NCI-H187 treated with DMSO at 0.1 percent for 48 hours (cell line): ENCODE measurements at regions not wholly inside any gene's neighbourhood (a gene's known extent, or its start where the extent isn't known, plus 50 kb on each side); places are given as distances from the start of the nearest gene placed in this dataset.

Source experiments
- DNase-seq: peaks from one replicate; lab custom pipeline; 2025; lab: John Stamatoyannopoulos, UW

- DNase-seq: no peak
These were observed 1370.7 kb upstream of the CDH2 start for GRCh38 chr18:29547626-29548025.

GRCh38 chr18:29540548-29540947, 1363.6 kb upstream of the CDH2 start:
- no peak for DNase-seq

GRCh38 chr18:29531746-29532145, 1354.8 kb upstream of the CDH2 start:
- DNase-seq: no peak

- DNase-seq: no peak
These were observed 1346.4 kb upstream of the CDH2 start for GRCh38 chr18:29523371-29523770.

GRCh38 chr18:29512761-29513160, 1335.8 kb upstream of the CDH2 start:
- no peak for DNase-seq

- no peak for DNase-seq
These were observed 1335.3 kb upstream of the CDH2 start for GRCh38 chr18:29512203-29512602.

- DNase-seq: no peak
These were observed 1325.0 kb upstream of the CDH2 start for GRCh38 chr18:29501952-29502351.

GRCh38 chr18:29496152-29496680, 1319.3 kb upstream of the CDH2 start:
- DNase-seq: no peak

GRCh38 chr18:29494371-29494770, 1317.4 kb upstream of the CDH2 start:
- DNase-seq: no peak

GRCh38 chr18:29491907-29492306, 1315.0 kb upstream of the CDH2 start:
- DNase-seq: no peak

GRCh38 chr18:29488617-29489016, 1311.7 kb upstream of the CDH2 start:
- DNase-seq: no peak

- DNase-seq: no peak
These were observed 1288.6 kb upstream of the CDH2 start for GRCh38 chr18:29465526-29465925.

GRCh38 chr18:29459972-29460371, 1283.0 kb upstream of the CDH2 start:
- no peak for DNase-seq

GRCh38 chr18:29457316-29457889, 1280.5 kb upstream of the CDH2 start:
- DNase-seq: no peak

GRCh38 chr18:29449424-29449823, 1272.5 kb upstream of the CDH2 start:
- DNase-seq: no peak

GRCh38 chr18:29439398-29439797, 1262.5 kb upstream of the CDH2 start:
- DNase-seq: no peak

- DNase-seq: no peak
These were observed 1259.5 kb upstream of the CDH2 start for GRCh38 chr18:29436459-29436858.

GRCh38 chr18:29434650-29435049, 1257.7 kb upstream of the CDH2 start:
- no peak for DNase-seq

- no peak for DNase-seq
These were observed 1253.5 kb upstream of the CDH2 start for GRCh38 chr18:29430416-29430815.

- DNase-seq: no peak
These were observed 1241.2 kb upstream of the CDH2 start for GRCh38 chr18:29418136-29418535.

GRCh38 chr18:29406996-29407395, 1230.1 kb upstream of the CDH2 start:
- no peak for DNase-seq

- DNase-seq: no peak
These were observed 1220.6 kb upstream of the CDH2 start for GRCh38 chr18:29397536-29397935.

GRCh38 chr18:29383311-29384273, 1206.7 kb upstream of the CDH2 start:
- no peak for DNase-seq
